GM18498 (cell line): ENCODE measurements at regions not wholly inside any gene's neighbourhood (a gene's known extent, or its start where the extent isn't known, plus 50 kb on each side); places are given as distances from the start of the nearest gene placed in this dataset.
A peak's percentile ranks its signal among the peaks of the same experiment; 100 is the strongest.

Experiments used
- ATAC-seq: cut with Tn5 transposase; IDR thresholded peaks from one replicate; pipeline ENCODE4 v1.9.1; 2021; ENCODE audit warnings: mild to moderate bottlenecking, moderate library complexity; ENCODE audit not compliant: unreplicated experiment

DNA sequence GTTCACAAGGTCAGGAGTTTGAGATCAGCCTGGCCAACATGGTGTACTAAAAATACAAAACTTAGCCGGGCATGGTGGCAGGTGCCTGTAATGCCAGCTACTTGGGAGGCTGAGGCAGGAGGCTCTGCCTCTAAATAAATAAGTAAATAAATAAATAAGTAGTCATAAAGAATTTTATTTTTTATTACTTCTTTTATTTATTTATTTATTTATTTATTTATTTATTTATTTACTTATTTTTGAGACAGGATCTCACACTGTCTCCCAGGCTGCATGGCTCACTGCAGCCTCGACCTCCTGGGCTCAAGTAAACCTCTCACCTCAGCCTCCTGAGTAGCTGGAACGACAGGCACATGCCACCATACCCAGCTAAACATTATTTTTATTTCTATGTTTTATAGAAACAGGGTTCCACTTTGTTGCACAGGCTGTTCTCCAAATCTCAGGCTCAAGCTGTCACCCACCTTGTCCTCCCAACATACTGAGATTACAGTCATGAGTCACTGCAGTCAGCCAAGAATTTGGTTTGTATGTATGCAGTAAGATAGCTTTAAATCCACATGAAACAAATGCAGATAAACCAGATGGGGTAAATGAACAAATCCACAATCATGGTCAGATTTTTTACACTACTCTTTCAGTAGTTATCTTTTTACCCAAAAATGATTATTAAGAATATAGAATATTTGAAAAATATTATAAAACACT, 523.3 kb upstream of the RGS18 start:
- ATAC-seq: no peak

DNA sequence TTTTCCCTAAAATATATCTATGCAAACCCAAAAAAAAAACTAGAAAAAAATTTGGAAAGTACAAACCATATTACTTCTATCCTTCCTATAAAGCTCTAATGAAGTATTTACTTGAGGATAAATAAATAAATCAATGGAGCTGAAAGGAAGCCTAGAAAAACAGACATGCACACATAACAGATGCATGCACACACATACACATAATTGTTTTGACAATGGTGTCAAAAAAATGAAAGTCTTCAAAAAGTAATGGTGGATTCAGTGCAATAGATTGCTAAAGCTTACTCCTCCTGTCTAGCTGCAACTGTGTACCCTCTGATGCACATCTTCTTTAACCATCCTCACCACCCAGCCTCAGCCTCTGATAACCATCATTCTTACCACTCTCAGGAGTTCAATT, 521.9 kb upstream of the RGS18 start:
- no peak for ATAC-seq

DNA sequence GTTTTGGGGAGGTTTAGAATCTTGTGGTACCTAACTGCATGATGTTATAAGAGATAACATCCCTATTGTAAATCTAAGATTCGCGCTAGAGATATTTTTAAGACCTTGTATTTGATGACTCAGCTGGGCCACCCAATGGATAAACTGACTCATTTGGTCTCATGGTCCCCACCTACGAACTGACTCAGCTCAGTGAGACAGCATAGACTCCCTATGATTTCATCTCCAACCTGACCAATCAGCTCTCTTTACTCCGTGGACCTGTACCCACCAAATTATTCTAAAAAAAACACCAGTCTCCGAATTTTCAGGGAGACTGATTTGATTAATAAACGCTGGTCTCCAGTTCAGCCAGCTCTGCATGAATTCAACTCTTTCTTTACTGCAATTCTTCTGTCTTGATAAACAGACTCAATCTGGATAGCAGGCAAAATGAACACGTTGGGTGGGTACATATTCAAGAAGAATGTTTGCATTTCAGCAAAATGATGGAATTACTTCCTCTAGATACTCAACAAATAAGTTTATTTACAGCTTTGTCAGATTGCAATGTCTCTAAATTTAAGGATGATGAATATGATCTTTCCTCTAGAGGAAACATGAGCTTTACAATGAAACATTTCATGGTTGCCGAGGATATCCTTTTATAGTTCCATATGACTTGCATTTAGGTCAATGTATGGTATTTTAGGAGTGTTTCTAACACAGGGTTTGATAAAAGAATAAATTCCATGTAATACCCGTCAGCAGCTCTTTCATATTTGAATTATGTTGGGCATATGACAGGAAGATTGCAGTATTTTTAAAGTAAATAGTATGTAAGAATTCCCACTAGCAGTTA, 516.6 kb upstream of the RGS18 start:
- ATAC-seq: no peak

DNA sequence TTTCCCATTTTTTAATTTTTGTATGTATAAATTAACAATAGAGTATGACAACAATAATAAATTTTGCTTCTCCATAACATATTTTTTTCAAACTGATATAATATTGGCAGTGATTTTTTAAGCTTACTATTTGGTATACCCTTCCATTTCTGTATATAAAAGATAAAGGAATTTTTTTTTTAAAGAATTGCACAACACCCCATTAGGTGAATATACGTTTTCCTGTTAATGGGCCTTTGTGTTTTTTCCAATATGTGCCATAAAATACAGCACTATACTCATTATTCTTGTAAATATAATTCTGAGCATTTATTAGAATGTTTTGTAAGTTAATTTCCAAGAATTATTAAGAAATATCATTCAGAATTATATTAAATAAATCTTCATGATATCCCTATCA, 515.2 kb upstream of the RGS18 start:
- no peak for ATAC-seq

DNA sequence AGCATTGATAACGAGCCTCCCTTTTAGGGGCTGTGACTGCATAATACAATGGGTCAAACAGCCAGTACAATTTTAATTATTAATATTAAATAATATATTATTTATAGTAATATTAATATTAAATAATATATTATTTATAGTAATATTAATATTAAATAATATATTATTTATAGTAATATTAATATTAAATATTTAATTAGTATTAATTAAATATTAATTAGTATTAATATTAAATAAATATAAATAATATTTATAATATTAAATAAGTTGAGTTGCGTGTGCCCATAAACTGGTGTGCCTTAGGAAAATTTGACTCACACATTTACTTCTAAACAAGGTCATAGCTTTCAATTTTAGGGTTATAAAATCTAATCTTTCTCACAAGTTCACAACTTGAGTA, 509.3 kb upstream of the RGS18 start:
- ATAC-seq: no peak

DNA sequence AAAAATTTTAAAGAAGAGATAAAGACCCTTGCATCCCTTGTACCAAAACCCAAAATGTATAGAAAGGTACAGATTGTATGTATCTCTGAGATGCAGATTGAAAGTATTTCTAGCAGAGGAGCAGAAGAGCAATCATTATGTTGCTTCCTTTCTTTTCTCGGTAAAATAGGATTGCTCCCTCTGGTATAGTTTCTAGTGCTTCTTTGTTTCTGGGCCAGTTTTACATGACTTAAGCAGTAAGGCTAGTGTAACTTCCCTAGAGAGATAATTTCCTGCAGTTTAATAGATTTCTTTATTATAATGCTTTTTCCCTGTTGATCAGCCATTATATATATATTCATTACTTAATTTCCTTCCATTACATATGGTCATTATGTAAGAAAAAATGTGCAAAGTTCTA, 496.2 kb upstream of the RGS18 start:
- ATAC-seq: no peak

DNA sequence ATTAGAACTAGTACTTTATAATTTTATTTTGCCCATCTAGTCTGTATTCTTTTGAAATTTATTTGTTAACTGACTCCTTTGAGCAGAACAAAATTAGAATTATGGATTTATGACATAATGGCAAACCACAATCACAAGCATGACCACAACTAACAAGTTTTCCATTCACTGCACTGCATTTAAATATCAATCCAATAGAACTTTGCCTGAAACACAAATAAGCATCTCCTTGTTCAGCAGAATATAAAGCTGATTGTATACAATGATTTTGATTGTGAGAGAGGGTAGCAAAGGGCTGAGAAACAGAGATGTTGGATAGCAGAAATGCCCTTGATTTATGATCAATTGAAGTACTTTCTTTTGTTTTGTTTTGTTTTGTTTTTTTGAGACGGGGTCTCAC, 495.5 kb upstream of the RGS18 start:
- ATAC-seq: no peak

DNA sequence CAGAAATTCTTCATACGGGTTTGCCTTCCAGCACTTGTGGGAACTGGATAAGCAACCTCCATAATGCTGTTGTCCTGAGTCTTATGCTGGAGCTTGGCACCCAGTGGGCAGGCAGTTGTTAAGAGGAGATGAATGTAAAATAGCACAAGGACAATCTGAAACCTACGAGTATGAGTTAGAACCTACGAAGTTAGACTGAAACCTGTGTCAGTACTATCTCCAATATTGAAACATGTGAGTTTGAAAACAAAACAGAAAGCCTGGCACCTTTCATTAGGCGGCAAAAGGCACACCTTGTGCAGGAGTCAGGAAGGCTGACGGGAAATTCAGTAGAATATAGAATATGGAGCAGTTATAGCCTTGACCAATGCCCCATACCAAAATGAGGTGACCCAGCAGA, 489.7 kb upstream of the RGS18 start:
- ATAC-seq: no peak

DNA sequence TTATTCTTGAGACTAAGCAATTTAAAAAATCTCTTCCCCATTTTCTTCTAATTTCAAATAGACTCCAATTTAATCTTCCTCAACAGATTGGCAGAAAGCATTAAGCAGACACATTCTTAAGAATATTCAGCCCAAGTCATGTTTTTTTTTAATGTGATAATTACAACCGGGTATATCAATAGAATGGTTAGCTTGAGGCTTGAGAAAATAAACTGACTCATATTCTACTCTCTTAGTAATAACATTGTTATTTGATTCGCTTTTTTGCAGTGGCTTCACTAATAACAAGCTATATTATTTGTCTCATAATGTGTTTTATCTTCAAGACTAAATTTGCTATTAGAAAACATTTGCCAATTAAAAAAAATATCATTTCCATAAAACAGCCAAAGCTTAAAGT, 488.6 kb upstream of the RGS18 start:
- ATAC-seq: no peak

DNA sequence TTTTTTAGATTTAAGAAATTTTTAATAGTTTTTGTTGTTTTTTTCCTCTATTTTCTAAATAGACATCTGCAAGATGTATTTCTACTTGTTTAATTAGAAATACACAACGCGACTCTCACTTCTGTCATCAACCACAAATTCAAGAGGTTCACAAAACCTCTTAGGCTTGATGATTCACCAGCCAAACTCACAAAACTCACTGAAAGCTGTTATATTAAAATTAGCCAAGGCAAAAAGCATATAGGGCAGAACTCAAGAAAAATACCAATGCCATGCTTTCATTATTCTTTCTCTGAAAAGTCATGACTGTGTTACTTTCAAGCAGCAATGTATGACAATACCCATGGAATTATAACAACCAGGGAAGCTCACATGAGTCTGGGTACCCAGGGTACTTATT, 487.0 kb upstream of the RGS18 start:
- ATAC-seq: no peak

DNA sequence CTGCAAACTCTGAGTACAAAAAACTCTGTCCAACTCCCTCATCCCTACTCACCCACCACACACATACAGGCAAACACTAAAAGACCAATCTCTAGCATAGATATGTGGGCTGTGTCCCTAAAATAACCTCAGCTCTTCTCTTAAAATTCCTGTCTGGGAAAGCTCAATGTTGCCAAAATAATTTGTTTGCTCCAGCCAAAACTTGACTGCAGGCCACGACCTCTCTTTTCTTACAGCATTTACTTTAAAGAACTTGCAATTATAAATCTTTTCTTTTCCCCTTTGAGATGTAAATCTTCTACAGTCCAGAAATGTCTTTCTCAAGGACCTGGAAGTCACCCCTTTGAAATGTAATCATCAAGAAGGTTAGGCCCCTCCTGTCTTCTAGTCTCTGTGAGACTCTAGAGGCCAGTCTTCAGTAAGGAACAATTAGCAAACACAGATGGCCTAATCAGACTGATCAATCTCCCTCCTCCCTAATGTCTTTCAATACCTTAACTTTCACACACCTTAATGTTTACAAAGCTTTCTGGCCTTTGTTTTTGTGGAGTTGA, 483.6 kb upstream of the RGS18 start:
- no peak for ATAC-seq

DNA sequence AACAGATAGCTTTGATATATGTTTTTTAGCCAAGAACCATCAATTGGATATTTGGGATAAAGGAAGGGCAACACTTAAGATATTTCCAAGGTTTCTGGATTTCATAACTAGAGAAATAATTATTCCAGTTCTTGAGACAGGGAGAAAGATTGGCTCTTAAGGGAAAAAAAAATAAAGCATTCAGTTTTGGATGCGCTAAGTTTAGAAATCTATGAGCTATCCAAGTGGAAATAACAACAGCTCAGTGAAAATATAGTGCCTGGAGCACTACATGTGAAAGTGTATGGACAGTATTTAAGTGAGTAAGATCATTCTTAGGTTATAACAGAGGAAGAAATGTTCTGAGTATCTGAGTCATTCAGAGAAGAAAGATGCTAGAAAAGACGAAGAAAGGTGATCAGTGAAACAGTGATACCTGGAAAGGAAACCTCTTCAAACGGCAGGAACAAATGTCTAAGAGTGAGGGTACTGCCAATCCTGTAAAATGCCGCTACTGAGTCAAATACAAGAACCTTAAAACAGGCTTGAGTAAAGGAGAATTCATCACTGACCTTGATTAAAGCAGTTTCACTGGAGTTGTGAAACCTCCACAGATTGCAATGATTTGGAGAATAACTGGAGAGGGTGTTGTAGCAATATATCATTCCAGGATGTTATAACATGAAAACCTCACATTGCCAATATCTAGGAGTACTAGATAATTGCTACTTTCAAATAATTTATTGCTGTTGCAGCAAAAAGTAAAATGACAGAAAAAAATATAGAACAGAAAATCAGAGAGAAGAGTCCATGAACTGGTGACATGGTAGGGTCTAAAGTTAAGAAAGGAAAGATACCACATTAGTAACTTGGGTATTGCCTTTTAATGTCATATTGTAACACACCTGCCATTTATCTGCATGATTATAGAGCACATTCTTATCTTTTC, 482.1 kb upstream of the RGS18 start:
- ATAC-seq: no peak

DNA sequence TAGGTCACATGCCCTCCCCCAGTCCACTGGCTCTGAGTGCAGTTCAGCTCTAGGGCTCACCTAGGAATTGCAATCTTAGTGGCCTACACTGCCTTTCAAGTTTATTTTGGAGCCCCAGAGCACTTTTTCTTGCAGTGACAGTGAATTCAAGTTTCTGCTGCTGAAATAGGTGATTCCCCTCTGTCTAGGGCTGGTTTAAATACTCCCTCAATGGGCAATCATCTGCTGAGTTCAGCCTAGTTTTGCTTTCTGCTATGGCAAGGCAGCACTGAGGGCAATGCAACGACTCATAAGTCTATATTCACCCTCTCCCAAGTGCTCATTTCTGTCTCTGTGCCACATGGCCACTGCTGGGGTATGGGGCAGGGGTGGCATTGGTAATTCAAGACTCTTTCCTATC, 472.6 kb upstream of the RGS18 start:
- ATAC-seq: no peak

DNA sequence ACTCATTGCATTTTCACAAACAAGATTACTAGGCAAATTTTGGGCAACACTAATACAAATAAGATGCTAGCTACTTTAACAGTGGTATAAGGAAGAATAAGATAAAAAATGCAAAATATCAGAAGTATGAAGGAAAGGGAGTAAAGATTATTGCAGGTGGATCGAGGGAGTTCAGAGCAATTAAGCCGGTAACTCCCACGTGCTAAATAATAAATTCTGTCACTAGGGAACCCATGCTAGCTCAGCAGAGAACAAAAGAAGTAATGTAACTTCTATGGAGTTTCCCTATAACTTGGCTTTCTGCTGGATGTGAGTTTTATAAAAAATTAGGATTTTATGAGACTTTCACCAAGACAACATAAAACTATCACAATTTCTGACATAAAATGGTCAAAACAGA, 470.5 kb upstream of the RGS18 start:
- no peak for ATAC-seq

DNA sequence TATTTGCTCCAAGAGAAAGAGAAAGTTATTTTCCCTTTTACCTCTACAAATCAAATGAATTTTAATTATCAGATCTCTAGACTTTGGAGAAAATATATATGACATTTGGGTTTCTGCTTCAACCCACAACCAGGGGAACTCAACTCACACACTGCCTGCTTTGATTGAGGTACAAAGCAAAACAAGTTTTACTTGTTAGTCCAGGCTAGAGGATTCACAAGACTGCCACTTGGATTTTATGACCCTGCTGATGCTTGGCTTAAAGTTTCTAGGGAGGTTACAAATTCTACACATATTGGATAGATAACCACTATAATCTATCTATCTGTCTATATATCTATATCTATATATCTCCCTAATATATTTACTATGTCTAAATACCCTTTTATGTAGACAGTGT, 467.3 kb upstream of the RGS18 start:
- ATAC-seq: no peak

DNA sequence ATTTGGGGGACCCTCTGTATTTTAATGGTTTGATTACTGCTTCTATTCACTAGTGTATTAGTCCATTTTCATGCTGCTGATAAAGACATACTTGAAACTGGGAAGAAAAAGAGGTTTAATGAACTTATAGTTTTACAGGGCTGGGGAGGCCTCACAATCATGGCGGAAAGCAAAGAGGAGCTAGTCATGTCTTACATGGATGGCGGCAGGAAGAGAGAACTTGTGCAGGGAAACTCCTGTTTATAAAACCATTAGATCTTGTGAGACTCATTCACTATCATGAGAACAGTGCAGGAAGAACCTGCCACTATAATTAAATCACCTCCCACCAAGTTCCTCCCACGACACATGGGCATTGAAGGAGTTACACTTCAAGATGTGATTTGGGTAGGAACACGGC, 464.5 kb upstream of the RGS18 start:
- no peak for ATAC-seq

DNA sequence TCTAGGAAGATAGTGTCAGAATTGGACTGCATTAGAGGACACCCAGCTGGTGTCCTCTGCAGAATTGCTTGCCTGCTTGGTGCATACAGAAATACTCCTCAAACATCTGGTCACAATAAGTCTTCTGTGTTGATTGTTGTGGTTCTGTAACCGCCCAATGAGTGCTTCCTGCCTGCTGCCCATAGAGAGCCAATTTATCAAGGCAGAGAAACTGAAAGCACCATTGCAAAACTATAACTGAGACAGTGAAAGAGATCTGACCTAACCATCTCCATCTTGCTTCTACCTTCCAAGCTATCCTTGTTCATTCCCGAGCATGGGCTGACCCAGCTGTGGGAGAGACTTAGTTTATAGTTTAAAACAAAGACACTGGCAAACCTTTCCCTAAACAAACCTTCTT, 462.4 kb upstream of the RGS18 start:
- ATAC-seq: peak; percentile 98

DNA sequence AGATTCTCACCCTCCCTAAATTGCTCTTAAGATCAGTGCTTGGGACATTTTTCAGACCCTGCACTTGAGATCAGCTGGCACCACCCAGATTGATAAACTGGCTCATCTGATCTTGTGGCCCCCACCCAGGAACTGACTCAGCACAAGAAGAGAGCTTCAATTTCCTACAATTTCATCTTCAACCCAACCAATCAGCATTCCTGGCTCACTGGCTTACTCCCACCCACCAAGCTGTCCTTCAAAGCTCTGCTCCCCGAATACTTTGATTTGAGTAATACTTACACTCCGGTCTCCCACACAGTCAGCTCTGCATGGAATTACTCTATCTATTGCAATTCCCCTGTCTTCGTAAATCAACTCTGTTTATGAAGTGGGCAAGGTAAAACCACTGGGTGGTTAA, 461.9 kb upstream of the RGS18 start:
- ATAC-seq: no peak

DNA sequence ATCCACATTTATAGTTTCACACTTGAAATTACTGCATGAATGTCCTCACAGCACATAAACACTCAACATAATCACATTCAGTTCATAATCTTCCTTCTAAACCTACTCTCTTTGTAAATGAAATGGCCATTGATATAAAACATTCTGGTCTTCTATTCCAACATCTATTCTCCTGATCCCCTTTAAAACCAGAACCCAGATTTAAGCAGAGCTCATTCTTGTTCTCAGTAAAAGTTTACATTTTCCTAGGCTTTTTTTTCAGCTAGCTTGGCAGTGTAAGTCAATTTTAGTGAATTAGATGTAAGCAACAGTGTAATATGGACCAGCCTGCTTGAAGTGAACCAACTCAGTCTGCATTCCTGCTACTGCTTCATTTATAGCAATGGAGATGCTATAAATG, 460.7 kb upstream of the RGS18 start:
- no peak for ATAC-seq

DNA sequence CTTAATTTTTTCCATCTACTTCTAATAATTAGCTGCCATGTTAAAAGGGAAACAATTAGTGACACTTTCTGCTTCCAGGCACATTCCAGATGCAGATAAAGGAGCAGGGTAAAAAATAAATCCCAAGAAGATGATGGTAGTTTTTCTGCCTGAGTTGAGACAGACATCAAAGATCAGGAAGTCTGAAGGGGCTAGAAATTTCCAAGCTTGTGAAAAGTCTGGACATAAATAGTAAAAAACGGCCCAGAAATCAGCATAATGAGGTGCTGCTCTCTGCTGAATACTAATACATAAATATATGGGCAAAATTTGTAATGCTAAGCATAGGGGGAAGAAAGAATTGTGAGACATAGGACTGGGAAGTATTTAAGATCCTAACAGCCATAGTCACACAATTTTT, 460.0 kb upstream of the RGS18 start:
- ATAC-seq: no peak

DNA sequence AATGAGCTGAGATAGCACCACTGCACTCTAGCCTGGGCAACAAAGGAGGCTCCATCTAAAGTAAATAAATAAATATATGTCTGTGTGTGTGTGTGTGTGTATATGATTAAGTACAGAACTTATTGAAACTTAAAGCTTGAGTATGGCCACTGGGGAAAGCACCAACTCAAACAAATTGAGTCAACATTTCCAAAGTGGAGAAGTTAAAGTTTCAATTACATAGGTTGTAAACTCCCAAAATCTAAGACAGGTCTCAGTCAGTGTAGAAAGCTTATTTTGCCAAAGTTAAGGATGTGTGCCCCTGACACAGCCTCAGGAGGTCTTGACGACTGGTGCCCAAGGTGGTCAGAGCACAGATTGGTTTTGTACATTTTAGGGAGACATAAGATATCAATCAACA, 458.9 kb upstream of the RGS18 start:
- no peak for ATAC-seq
